ENCODE measurements at regions not wholly inside any gene's neighbourhood (a gene's known extent, or its start where the extent isn't known, plus 50 kb on each side); places are given as distances from the start of the nearest gene placed in this dataset.
"Not testable (repeated sequence)": the region's sequence is repeated elsewhere in the genome, so short reads cannot be mapped to it uniquely, and the experiment has no call there.

DNA sequence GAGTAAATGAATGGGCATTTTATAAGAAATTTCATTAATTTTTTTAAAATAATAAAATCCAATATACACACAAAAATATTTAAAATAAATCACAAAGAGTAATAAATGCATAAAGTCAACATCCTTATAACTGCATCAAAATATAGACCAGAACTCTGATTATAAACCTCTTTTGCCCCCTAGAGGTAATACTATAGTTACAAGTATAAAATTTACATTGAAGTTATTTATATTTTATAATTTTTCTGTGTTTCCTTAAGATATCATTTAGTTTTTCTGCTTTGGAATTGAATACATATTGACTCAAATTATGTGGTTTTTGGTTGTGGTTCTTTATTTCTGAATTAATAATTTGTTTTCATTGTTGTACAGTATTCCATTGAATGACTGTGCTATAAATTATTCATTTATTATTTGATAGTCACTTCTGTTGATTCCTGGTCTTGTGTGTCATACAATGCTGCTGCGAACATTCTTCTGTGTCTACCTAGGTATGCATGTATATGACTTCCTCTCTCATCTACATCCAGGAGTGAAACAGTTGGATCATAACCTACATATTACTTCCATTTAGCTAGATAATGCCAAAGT is 673.6 kb downstream of the IPMK start:
- H3K27ac ChIP-seq (ENCODE audit: low read depth, low read length) = no peak overlapping the region
- no peaks in the 10 kb centered on the region for H3K36me3 ChIP-seq (ENCODE audit: control insufficient read depth, insufficient read depth, low read length)
- H3K4me1 ChIP-seq (ENCODE audit: control insufficient read depth, insufficient read depth, low read length) = no peaks in the 10 kb centered on the region
- H3K27me3 ChIP-seq (ENCODE audit: control insufficient read depth, insufficient read depth, low read length) = no peaks in the 10 kb centered on the region
- H3K4me3 ChIP-seq (ENCODE audit: low read length) = no peak overlapping the region
- no peak overlapping the region for H3K9ac ChIP-seq (ENCODE audit: low read length)

DNA sequence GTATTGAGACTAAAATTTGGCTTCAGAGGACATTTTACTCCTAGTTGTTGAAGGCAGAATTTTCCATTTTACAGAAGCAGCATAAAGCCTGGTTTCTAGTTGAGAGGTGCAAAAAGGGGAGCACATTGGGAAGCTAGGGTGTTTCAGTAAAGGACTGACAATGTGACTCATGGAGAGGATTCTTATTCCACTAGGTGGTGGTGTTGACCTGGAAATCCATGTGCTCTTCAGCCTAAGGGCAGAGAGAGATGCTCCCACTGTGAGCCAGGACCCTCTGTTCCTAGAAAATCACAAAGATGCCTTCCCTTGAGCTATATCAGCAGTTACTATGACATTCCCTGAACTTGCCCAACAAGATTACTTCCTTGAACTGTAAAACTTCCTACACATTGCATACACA is 687.8 kb downstream of the IPMK start:
- Histone ChIP-seq H3K27me3 (ENCODE audit: control insufficient read depth, insufficient read depth, low read length) (no peaks in the 10 kb centered on the region), H3K9ac (ENCODE audit: low read length) (no peak overlapping the region), H3K4me3 (ENCODE audit: low read length) (no peak overlapping the region), H3K36me3 (ENCODE audit: control insufficient read depth, insufficient read depth, low read length) (no peaks in the 10 kb centered on the region), H3K27ac (ENCODE audit: low read depth, low read length) (no peak overlapping the region), H3K4me1 (ENCODE audit: control insufficient read depth, insufficient read depth, low read length) (no peaks in the 10 kb centered on the region)

- no peak overlapping the region for H3K27ac ChIP-seq (ENCODE audit: low read depth, low read length)
- no peaks in the 10 kb centered on the region for H3K36me3 ChIP-seq (ENCODE audit: control insufficient read depth, insufficient read depth, low read length)
- no peaks in the 10 kb centered on the region for H3K4me1 ChIP-seq (ENCODE audit: control insufficient read depth, insufficient read depth, low read length)
- no peak overlapping the region for H3K9ac ChIP-seq (ENCODE audit: low read length)
- H3K27me3 ChIP-seq (ENCODE audit: control insufficient read depth, insufficient read depth, low read length) = no peaks in the 10 kb centered on the region
- H3K4me3 ChIP-seq (ENCODE audit: low read length) = no peak overlapping the region
Measured at GRCh38 chr10:57562211-57562610, 705.5 kb downstream of the IPMK start.

DNA sequence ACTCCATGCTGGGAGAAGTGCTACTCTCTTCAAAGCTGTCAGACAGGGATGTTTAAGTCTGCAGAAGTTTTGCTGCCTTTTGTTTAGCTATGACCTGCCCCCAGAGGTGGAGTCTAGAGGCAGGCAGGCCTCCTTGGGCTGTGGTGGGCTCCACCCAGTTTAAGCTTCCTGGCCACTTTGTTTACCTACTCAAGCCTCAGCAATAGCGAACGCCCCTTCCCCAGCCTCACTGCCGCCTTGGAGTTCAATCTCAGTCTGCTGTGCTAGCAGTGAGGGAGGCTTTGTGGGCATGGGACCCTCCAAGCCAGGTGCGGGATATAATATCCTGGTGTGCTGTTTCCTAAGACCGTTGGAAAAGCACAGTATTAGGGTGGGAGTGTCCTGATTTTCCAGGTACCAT is 715.9 kb downstream of the IPMK start:
- H3K4me1 ChIP-seq (ENCODE audit: control insufficient read depth, insufficient read depth, low read length); H3K27me3 ChIP-seq (ENCODE audit: control insufficient read depth, insufficient read depth, low read length); H3K4me3 ChIP-seq (ENCODE audit: low read length); H3K27ac ChIP-seq (ENCODE audit: low read depth, low read length); H3K9ac ChIP-seq (ENCODE audit: low read length); H3K36me3 ChIP-seq (ENCODE audit: control insufficient read depth, insufficient read depth, low read length): not testable (repeated sequence)

- H3K27me3 ChIP-seq (ENCODE audit: control insufficient read depth, insufficient read depth, low read length) = no peaks in the 10 kb centered on the region
- no peak overlapping the region for H3K4me3 ChIP-seq (ENCODE audit: low read length)
- H3K4me1 ChIP-seq (ENCODE audit: control insufficient read depth, insufficient read depth, low read length) = no peaks in the 10 kb centered on the region
- no peaks in the 10 kb centered on the region for H3K36me3 ChIP-seq (ENCODE audit: control insufficient read depth, insufficient read depth, low read length)
- H3K27ac ChIP-seq (ENCODE audit: low read depth, low read length) = no peak overlapping the region
- no peak overlapping the region for H3K9ac ChIP-seq (ENCODE audit: low read length)
Measured at GRCh38 chr10:57535306-57535705, 732.4 kb downstream of the IPMK start.

- H3K36me3 ChIP-seq (ENCODE audit: control insufficient read depth, insufficient read depth, low read length) = no peaks in the 10 kb centered on the region
- no peaks in the 10 kb centered on the region for H3K4me1 ChIP-seq (ENCODE audit: control insufficient read depth, insufficient read depth, low read length)
- H3K27me3 ChIP-seq (ENCODE audit: control insufficient read depth, insufficient read depth, low read length) = no peaks in the 10 kb centered on the region
- no peak overlapping the region for H3K27ac ChIP-seq (ENCODE audit: low read depth, low read length)
- H3K9ac ChIP-seq (ENCODE audit: low read length) = no peak overlapping the region
- H3K4me3 ChIP-seq (ENCODE audit: low read length) = no peak overlapping the region
Measured at GRCh38 chr10:57513637-57514036, 754.1 kb downstream of the IPMK start.

GRCh38 chr10:57507788-57508187 is 759.9 kb downstream of the IPMK start:
- Histone ChIP-seq H3K27me3 (ENCODE audit: control insufficient read depth, insufficient read depth, low read length) (no peaks in the 10 kb centered on the region), H3K27ac (ENCODE audit: low read depth, low read length) (no peak overlapping the region), H3K4me3 (ENCODE audit: low read length) (no peak overlapping the region), H3K36me3 (ENCODE audit: control insufficient read depth, insufficient read depth, low read length) (no peaks in the 10 kb centered on the region), H3K4me1 (ENCODE audit: control insufficient read depth, insufficient read depth, low read length) (no peaks in the 10 kb centered on the region), H3K9ac (ENCODE audit: low read length) (no peak overlapping the region)

DNA sequence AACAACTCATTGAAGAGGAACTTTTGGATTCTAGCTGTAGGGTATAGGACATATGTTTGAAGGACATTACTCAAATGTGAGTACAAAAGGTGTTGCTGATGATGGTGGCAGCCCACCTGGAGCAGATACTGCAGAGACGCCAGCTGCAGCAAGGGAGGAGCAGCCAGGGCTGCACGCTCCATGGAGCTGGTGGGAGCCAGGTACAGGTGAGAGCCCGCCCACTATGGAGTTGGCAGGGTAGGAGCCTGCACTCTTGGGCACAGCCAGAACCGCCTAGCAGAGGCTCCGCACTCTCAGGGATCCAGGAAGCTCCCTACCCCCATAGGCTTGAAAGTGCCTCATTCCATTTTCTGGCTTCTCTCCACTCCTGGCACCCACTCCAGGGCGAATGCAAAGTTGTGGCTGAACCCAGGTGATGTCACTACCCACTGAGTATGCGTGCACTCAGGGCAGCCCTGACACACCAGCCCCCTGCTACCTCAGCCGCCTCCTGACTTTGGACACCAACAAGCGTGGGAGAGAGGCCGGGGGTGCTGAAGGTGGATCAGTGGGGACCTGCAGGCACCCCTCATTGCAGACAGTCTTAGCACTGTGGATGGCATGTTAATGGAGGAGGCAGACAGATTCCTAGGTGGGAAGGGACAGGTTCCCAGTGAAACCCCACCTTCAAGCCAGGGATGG is 761.1 kb downstream of the IPMK start:
- H3K27ac ChIP-seq (ENCODE audit: low read depth, low read length) = no peak overlapping the region
- no peaks in the 10 kb centered on the region for H3K27me3 ChIP-seq (ENCODE audit: control insufficient read depth, insufficient read depth, low read length)
- no peaks in the 10 kb centered on the region for H3K4me1 ChIP-seq (ENCODE audit: control insufficient read depth, insufficient read depth, low read length)
- no peak overlapping the region for H3K4me3 ChIP-seq (ENCODE audit: low read length)
- no peaks in the 10 kb centered on the region for H3K36me3 ChIP-seq (ENCODE audit: control insufficient read depth, insufficient read depth, low read length)
- H3K9ac ChIP-seq (ENCODE audit: low read length) = no peak overlapping the region

DNA sequence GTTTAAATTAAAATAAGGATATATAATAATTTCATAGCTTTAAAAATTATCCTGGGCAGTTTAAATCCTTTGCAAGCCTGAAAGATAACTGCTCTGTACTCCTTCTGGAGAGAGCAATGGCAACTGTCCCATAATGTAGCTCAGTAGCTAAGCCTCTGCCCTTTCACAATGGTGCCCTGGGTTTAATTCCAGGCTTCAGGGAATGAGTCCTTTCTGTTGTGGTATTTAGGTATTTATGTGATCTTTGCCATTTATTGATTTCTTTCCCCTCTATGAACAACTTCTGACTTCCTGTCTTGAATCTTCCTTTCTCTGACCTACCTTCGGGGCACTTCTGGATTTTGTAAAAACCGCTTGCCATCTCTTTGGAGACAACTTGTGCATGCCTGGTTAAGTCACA is 773.2 kb downstream of the IPMK start:
- Histone ChIP-seq H3K27ac (ENCODE audit: low read depth, low read length) (no peak overlapping the region), H3K36me3 (ENCODE audit: control insufficient read depth, insufficient read depth, low read length) (no peaks in the 10 kb centered on the region), H3K4me1 (ENCODE audit: control insufficient read depth, insufficient read depth, low read length) (no peaks in the 10 kb centered on the region), H3K9ac (ENCODE audit: low read length) (no peak overlapping the region), H3K27me3 (ENCODE audit: control insufficient read depth, insufficient read depth, low read length) (no peaks in the 10 kb centered on the region), H3K4me3 (ENCODE audit: low read length) (no peak overlapping the region)

DNA sequence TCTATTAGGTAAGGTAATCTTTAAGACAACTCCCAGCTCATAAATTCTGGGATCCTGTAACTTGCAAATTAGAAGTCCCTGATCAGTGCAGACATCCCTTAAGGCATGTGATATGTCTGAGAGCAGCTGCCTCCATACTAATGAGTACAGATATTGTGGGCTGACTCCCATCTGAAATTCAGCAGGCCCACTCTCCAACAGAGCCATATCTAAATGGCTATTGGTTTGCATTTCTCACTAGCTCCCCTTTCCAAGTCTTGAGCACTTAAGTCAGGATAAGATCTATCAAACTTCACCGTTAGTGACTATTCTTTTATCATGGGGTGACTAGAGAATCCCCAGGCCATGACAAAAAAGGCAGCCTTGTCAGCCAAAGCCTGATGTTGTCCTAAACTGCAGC is 785.4 kb downstream of the IPMK start:
- no peak overlapping the region for H3K9ac ChIP-seq (ENCODE audit: low read length)
- H3K27ac ChIP-seq (ENCODE audit: low read depth, low read length) = no peak overlapping the region
- no peaks in the 10 kb centered on the region for H3K27me3 ChIP-seq (ENCODE audit: control insufficient read depth, insufficient read depth, low read length)
- H3K4me1 ChIP-seq (ENCODE audit: control insufficient read depth, insufficient read depth, low read length) = no peaks in the 10 kb centered on the region
- H3K36me3 ChIP-seq (ENCODE audit: control insufficient read depth, insufficient read depth, low read length) = no peaks in the 10 kb centered on the region
- no peak overlapping the region for H3K4me3 ChIP-seq (ENCODE audit: low read length)

GRCh38 chr10:57472823-57473619 is 794.7 kb downstream of the IPMK start:
- H3K4me1 ChIP-seq (ENCODE audit: control insufficient read depth, insufficient read depth, low read length) = no peaks in the 10 kb centered on the region
- no peaks in the 10 kb centered on the region for H3K27me3 ChIP-seq (ENCODE audit: control insufficient read depth, insufficient read depth, low read length)
- no peaks in the 10 kb centered on the region for H3K36me3 ChIP-seq (ENCODE audit: control insufficient read depth, insufficient read depth, low read length)
- no peak overlapping the region for H3K27ac ChIP-seq (ENCODE audit: low read depth, low read length)
- no peak overlapping the region for H3K4me3 ChIP-seq (ENCODE audit: low read length)
- H3K9ac ChIP-seq (ENCODE audit: low read length) = no peak overlapping the region

GRCh38 chr10:57468894-57469432 is 798.7 kb downstream of the IPMK start:
- Histone ChIP-seq H3K4me1 (ENCODE audit: control insufficient read depth, insufficient read depth, low read length) (no peaks in the 10 kb centered on the region), H3K4me3 (ENCODE audit: low read length) (no peak overlapping the region), H3K9ac (ENCODE audit: low read length) (no peak overlapping the region), H3K27me3 (ENCODE audit: control insufficient read depth, insufficient read depth, low read length) (no peaks in the 10 kb centered on the region), H3K36me3 (ENCODE audit: control insufficient read depth, insufficient read depth, low read length) (no peaks in the 10 kb centered on the region), H3K27ac (ENCODE audit: low read depth, low read length) (no peak overlapping the region)

Data from rectal smooth muscle tissue (tissue), 1 donor.